ENCODE measurements at regions not wholly inside any gene's neighbourhood (a gene's known extent, or its start where the extent isn't known, plus 50 kb on each side); places are given as distances from the start of the nearest gene placed in this dataset.

GRCh38 chr14:98259881-98260280 is 1012.1 kb downstream of the BCL11B start:
- Histone ChIP-seq H3K4me1 (ENCODE audit: insufficient read depth, low read length) (no peaks in the 10 kb centered on the region), H3K9me3 (ENCODE audit: low read depth, low read length) (no peaks in the 10 kb centered on the region), H3K27me3 (ENCODE audit: insufficient read depth, low read length) (no peaks in the 10 kb centered on the region), H3K4me3 (ENCODE audit: low read length) (no peak overlapping the region)

GRCh38 chr14:98262566-98262965 is 1009.4 kb downstream of the BCL11B start:
- no peaks in the 10 kb centered on the region for H3K27me3 ChIP-seq (ENCODE audit: insufficient read depth, low read length)
- H3K4me3 ChIP-seq (ENCODE audit: low read length): no peak overlapping the region
- no peaks in the 10 kb centered on the region for H3K4me1 ChIP-seq (ENCODE audit: insufficient read depth, low read length)
- no peaks in the 10 kb centered on the region for H3K9me3 ChIP-seq (ENCODE audit: low read depth, low read length)

GRCh38 chr14:98269533-98269932 is 1002.5 kb downstream of the BCL11B start:
- no peaks in the 10 kb centered on the region for H3K27me3 ChIP-seq (ENCODE audit: insufficient read depth, low read length)
- H3K4me1 ChIP-seq (ENCODE audit: insufficient read depth, low read length): no peaks in the 10 kb centered on the region
- H3K4me3 ChIP-seq (ENCODE audit: low read length): no peak overlapping the region
- peaks cover 7% of the 10 kb centered on the region for H3K9me3 ChIP-seq (ENCODE audit: low read depth, low read length)

DNA sequence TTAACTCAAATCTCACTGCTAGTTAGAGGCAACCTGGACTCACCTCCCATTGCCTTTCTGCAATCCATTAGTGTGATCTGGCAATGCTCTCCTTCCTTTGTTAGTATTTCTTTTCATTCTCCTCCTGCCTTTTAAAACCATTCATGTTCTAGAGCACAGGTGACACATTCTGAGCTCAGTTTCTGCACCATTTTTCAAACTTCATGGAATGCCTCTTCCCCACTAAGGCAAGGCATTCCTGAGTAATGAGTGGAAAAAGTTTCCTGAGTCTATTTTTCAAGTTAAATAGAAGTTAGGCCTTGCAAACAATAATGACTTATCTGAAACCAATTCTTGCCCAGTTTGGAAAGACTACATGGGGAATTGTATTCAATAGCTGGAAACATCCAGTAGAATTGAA is 1001.8 kb downstream of the BCL11B start:
- H3K27me3 ChIP-seq (ENCODE audit: insufficient read depth, low read length): no peaks in the 10 kb centered on the region
- no peaks in the 10 kb centered on the region for H3K4me1 ChIP-seq (ENCODE audit: insufficient read depth, low read length)
- peaks cover 7% of the 10 kb centered on the region for H3K9me3 ChIP-seq (ENCODE audit: low read depth, low read length)
- no peak overlapping the region for H3K4me3 ChIP-seq (ENCODE audit: low read length)

GRCh38 chr14:98274596-98274995 is 997.4 kb downstream of the BCL11B start:
- H3K4me3 ChIP-seq (ENCODE audit: low read length): no peak overlapping the region
- peaks cover 7% of the 10 kb centered on the region for H3K9me3 ChIP-seq (ENCODE audit: low read depth, low read length)
- H3K27me3 ChIP-seq (ENCODE audit: insufficient read depth, low read length): no peaks in the 10 kb centered on the region
- H3K4me1 ChIP-seq (ENCODE audit: insufficient read depth, low read length): no peaks in the 10 kb centered on the region

DNA sequence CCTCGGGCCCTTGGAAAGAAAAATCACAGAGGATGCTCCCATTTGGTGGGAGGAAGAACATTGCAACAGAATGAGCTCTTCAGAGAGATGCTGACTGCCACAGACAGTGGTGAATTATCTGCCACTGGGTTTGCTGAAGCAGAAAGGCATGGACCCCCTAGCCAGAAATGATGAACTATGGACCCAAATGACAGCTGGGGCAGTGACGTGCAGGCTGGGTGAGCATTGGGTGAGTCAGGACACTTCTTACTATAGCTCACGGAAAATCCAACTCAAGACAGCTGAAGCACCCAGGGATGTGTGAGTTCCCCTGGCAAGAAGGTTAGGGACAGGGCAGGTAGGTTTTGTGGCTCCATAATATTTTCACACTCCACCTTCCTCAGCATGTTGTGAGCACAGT is 993.2 kb downstream of the BCL11B start:
- Histone ChIP-seq H3K4me3 (ENCODE audit: low read length) (no peak overlapping the region), H3K9me3 (ENCODE audit: low read depth, low read length) (no peaks in the 10 kb centered on the region), H3K4me1 (ENCODE audit: insufficient read depth, low read length) (no peaks in the 10 kb centered on the region), H3K27me3 (ENCODE audit: insufficient read depth, low read length) (no peaks in the 10 kb centered on the region)

GRCh38 chr14:98280436-98280835 is 991.6 kb downstream of the BCL11B start:
- Histone ChIP-seq H3K27me3 (ENCODE audit: insufficient read depth, low read length) (no peaks in the 10 kb centered on the region), H3K4me1 (ENCODE audit: insufficient read depth, low read length) (no peaks in the 10 kb centered on the region), H3K9me3 (ENCODE audit: low read depth, low read length) (no peaks in the 10 kb centered on the region), H3K4me3 (ENCODE audit: low read length) (no peak overlapping the region)

GRCh38 chr14:98288825-98289224 is 983.2 kb downstream of the BCL11B start:
- H3K27me3 ChIP-seq (ENCODE audit: insufficient read depth, low read length): no peaks in the 10 kb centered on the region
- no peaks in the 10 kb centered on the region for H3K4me1 ChIP-seq (ENCODE audit: insufficient read depth, low read length)
- no peaks in the 10 kb centered on the region for H3K9me3 ChIP-seq (ENCODE audit: low read depth, low read length)
- no peak overlapping the region for H3K4me3 ChIP-seq (ENCODE audit: low read length)

DNA sequence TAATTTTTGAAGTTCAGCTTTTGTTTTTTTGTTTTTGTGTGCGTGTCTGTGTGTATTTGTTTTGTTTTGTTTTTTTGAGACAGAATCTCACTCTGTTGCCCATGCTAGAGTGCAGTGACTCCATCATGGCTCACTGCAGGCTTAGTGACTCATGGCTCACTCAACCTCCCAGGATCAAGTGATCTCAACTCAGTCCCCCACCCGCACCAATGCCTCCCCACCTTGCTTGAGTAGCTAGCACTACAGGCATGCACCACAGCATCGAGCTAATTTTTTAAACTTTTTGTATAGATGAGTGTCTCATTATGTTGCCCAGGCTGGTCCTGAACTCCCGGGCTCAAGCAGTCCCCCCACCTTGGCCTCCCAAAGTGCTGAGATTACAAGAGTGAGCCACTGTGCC is 981.4 kb downstream of the BCL11B start:
- no peaks in the 10 kb centered on the region for H3K4me1 ChIP-seq (ENCODE audit: insufficient read depth, low read length)
- H3K27me3 ChIP-seq (ENCODE audit: insufficient read depth, low read length): no peaks in the 10 kb centered on the region
- no peak overlapping the region for H3K4me3 ChIP-seq (ENCODE audit: low read length)
- no peaks in the 10 kb centered on the region for H3K9me3 ChIP-seq (ENCODE audit: low read depth, low read length)

DNA sequence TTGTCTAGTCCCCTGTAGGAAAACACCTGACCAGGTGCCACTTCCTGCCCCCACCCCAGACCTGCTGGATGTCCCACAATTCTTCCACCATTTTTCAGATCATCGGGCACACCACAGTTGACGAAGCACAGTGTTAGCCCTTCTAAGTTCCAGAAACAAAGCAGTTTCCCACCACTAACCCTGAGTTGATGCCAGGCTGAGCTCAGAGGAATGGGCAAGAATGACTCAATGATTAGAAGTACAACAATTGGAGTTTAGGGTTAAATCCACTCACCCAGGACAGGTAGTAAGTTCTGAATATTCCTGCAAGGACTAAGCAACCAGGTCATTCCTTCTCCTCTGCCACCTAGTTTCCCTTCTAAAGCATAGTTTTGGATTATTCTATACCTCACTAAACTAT is 979.8 kb downstream of the BCL11B start:
- Histone ChIP-seq H3K9me3 (ENCODE audit: low read depth, low read length) (no peaks in the 10 kb centered on the region), H3K27me3 (ENCODE audit: insufficient read depth, low read length) (no peaks in the 10 kb centered on the region), H3K4me3 (ENCODE audit: low read length) (no peak overlapping the region), H3K4me1 (ENCODE audit: insufficient read depth, low read length) (no peaks in the 10 kb centered on the region)

- Histone ChIP-seq H3K27me3 (ENCODE audit: insufficient read depth, low read length) (no peaks in the 10 kb centered on the region), H3K4me3 (ENCODE audit: low read length) (no peak overlapping the region), H3K9me3 (ENCODE audit: low read depth, low read length) (no peaks in the 10 kb centered on the region), H3K4me1 (ENCODE audit: insufficient read depth, low read length) (no peaks in the 10 kb centered on the region)
Measured at GRCh38 chr14:98293576-98293975, 978.4 kb downstream of the BCL11B start.

DNA sequence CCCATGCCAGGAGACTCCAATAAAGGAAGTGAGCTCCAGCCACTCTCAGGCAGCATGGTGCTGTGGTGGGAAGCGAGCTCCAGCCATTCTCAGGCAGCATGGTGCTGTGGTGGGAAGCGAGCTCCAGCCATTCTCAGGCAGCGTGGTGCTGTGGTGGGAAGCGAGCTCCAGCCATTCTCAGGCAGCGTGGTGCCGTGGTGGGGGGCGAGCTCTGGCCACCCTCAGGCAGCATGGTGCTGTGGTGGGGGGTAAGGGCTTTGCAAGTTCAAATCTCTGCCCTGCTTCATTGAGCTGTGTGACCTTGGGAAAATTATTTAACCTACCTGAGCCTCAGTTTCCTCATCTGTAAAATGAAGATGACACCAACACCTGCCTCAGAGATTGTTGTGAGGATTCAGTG is 975.1 kb downstream of the BCL11B start:
- H3K4me1 ChIP-seq (ENCODE audit: insufficient read depth, low read length): no peaks in the 10 kb centered on the region
- no peak overlapping the region for H3K4me3 ChIP-seq (ENCODE audit: low read length)
- H3K27me3 ChIP-seq (ENCODE audit: insufficient read depth, low read length): no peaks in the 10 kb centered on the region
- H3K9me3 ChIP-seq (ENCODE audit: low read depth, low read length): no peaks in the 10 kb centered on the region

DNA sequence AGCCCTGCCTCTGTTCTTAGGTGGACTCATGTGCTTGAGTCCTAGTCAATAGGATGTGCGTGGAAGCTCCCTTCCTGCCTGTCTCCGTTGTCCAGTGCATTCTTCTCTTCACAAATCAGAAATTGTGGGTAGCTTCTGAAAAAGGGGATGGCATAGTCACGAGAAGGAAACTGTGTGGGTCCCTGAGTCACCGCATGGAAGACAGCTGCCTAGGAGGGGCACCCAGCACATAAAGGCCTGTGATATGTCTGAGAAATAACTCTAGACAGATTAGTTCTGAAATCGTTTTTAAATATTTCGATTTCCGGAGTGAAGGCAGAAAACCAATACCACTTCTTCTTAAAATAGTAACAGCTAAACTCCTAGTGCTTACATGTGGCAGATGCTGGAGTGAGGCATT is 974.4 kb downstream of the BCL11B start:
- H3K27me3 ChIP-seq (ENCODE audit: insufficient read depth, low read length): no peaks in the 10 kb centered on the region
- H3K4me1 ChIP-seq (ENCODE audit: insufficient read depth, low read length): no peaks in the 10 kb centered on the region
- H3K9me3 ChIP-seq (ENCODE audit: low read depth, low read length): no peaks in the 10 kb centered on the region
- no peak overlapping the region for H3K4me3 ChIP-seq (ENCODE audit: low read length)

DNA sequence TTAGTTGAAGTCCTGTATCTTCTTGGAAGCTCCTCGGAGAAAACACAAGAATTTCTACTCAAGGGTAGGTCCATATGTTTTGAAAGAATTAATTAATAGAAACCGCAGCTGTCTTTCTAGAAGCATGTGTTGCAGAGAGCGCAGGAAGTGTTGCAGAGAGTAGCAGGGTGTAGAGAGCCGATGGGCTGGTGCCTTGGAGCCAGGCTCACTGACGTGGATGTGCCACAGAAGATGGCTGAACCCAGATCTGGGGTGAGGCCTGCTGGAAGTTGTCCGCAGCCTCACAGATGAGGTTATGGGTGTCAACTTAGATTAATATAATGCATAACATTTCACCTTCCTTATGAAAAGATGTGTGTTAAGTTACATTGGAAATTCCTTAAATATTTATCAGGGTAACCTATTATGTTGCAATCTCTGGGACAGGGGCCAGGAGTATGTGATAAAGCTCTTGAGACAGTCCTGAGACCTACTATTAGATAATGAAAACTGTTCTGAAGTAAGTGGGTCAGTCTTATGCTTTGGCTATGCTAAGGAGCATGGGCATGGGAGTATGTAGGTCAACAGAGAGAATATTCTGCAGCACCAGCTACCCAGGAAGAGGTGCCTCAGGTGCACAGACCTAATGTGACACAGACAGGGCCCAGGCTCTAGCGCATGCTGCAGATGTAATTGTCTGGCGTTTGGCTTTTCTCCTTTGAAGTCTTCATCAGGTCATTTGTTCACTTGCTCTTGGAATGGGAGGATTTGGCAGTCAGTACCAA is 973.3 kb downstream of the BCL11B start:
- H3K9me3 ChIP-seq (ENCODE audit: low read depth, low read length): no peaks in the 10 kb centered on the region
- no peaks in the 10 kb centered on the region for H3K27me3 ChIP-seq (ENCODE audit: insufficient read depth, low read length)
- no peaks in the 10 kb centered on the region for H3K4me1 ChIP-seq (ENCODE audit: insufficient read depth, low read length)
- H3K4me3 ChIP-seq (ENCODE audit: low read length): no peak overlapping the region

- Histone ChIP-seq H3K27me3 (ENCODE audit: insufficient read depth, low read length) (no peaks in the 10 kb centered on the region), H3K9me3 (ENCODE audit: low read depth, low read length) (no peaks in the 10 kb centered on the region), H3K4me3 (ENCODE audit: low read length) (no peak overlapping the region), H3K4me1 (ENCODE audit: insufficient read depth, low read length) (no peaks in the 10 kb centered on the region)
Measured at GRCh38 chr14:98301681-98302080, 970.3 kb downstream of the BCL11B start.

DNA sequence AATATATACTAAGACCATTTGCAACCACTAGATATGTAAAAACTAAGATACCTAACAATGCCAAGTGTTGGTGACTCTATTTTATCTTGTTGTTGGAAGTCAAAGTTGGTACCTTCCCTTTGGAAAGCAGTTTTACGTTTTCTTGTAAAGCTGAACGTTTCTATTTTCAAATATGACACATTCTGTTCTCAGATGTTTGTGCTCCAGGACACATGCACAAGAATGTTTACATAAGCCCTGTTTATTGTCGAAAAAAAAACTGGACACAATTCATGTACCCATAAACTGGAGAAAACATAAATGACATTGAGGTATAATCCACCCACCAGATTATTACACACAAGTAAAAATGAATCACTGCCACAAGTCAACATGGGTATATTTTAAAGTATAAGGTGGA is 967.4 kb downstream of the BCL11B start:
- no peaks in the 10 kb centered on the region for H3K9me3 ChIP-seq (ENCODE audit: low read depth, low read length)
- H3K4me3 ChIP-seq (ENCODE audit: low read length): no peak overlapping the region
- H3K27me3 ChIP-seq (ENCODE audit: insufficient read depth, low read length): no peaks in the 10 kb centered on the region

More for the DNA sequence above, 967.4 kb downstream of the BCL11B start:
- no peaks in the 10 kb centered on the region for H3K4me1 ChIP-seq (ENCODE audit: insufficient read depth, low read length)
